ENCODE measurements at regions not wholly inside any gene's neighbourhood (a gene's known extent, or its start where the extent isn't known, plus 50 kb on each side); places are given as distances from the start of the nearest gene placed in this dataset.

- no peak for TF ChIP-seq GATA3 (IDR thresholded peaks at IDR 0.05; ENCODE audit: low read depth, low read length)
- TF ChIP-seq GATA2 (IDR thresholded peaks at IDR 0.05; ENCODE audit: low read depth, low read length) = no peak
Measured at GRCh38 chr3:59528251-59528650, 478.4 kb upstream of the CFAP20DC start.

GRCh38 chr3:59527493-59527892 lies 477.7 kb upstream of the CFAP20DC start:
- no peak for TF ChIP-seq GATA2 (IDR thresholded peaks at IDR 0.05; ENCODE audit: low read depth, low read length)
- no peak for TF ChIP-seq GATA3 (IDR thresholded peaks at IDR 0.05; ENCODE audit: low read depth, low read length)

- no peak for TF ChIP-seq GATA3 (IDR thresholded peaks at IDR 0.05; ENCODE audit: low read depth, low read length)
- no peak for TF ChIP-seq GATA2 (IDR thresholded peaks at IDR 0.05; ENCODE audit: low read depth, low read length)
Measured at GRCh38 chr3:59526999-59527398, 477.2 kb upstream of the CFAP20DC start.

- TF ChIP-seq GATA2 (IDR thresholded peaks at IDR 0.05; ENCODE audit: low read depth, low read length) = no peak
- TF ChIP-seq GATA3 (IDR thresholded peaks at IDR 0.05; ENCODE audit: low read depth, low read length) = no peak
Measured at GRCh38 chr3:59522550-59522949, 472.7 kb upstream of the CFAP20DC start.

- TF ChIP-seq GATA2 (IDR thresholded peaks at IDR 0.05; ENCODE audit: low read depth, low read length) = no peak
- TF ChIP-seq GATA3 (IDR thresholded peaks at IDR 0.05; ENCODE audit: low read depth, low read length) = no peak
Measured at GRCh38 chr3:59519094-59519493, 469.3 kb upstream of the CFAP20DC start.

GRCh38 chr3:59518283-59519055 lies 468.6 kb upstream of the CFAP20DC start:
- TF ChIP-seq GATA2 (IDR thresholded peaks at IDR 0.05; ENCODE audit: low read depth, low read length) (no peak), GATA3 (IDR thresholded peaks at IDR 0.05; ENCODE audit: low read depth, low read length) (no peak)

- no peak for TF ChIP-seq GATA3 (IDR thresholded peaks at IDR 0.05; ENCODE audit: low read depth, low read length)
- no peak for TF ChIP-seq GATA2 (IDR thresholded peaks at IDR 0.05; ENCODE audit: low read depth, low read length)
Measured at GRCh38 chr3:59517388-59517787, 467.6 kb upstream of the CFAP20DC start.

GRCh38 chr3:59515966-59516365 lies 466.1 kb upstream of the CFAP20DC start:
- TF ChIP-seq GATA3 (IDR thresholded peaks at IDR 0.05; ENCODE audit: low read depth, low read length) (no peak), GATA2 (IDR thresholded peaks at IDR 0.05; ENCODE audit: low read depth, low read length) (no peak)

GRCh38 chr3:59514865-59515482 lies 465.1 kb upstream of the CFAP20DC start:
- TF ChIP-seq GATA3 (IDR thresholded peaks at IDR 0.05; ENCODE audit: low read depth, low read length) = no peak
- no peak for TF ChIP-seq GATA2 (IDR thresholded peaks at IDR 0.05; ENCODE audit: low read depth, low read length)

GRCh38 chr3:59513570-59513969 lies 463.7 kb upstream of the CFAP20DC start:
- TF ChIP-seq GATA2 (IDR thresholded peaks at IDR 0.05; ENCODE audit: low read depth, low read length) (no peak), GATA3 (IDR thresholded peaks at IDR 0.05; ENCODE audit: low read depth, low read length) (no peak)

- TF ChIP-seq GATA3 (IDR thresholded peaks at IDR 0.05; ENCODE audit: low read depth, low read length) (no peak), GATA2 (IDR thresholded peaks at IDR 0.05; ENCODE audit: low read depth, low read length) (no peak)
Measured at GRCh38 chr3:59512066-59512465, 462.2 kb upstream of the CFAP20DC start.

GRCh38 chr3:59510576-59510975 lies 460.8 kb upstream of the CFAP20DC start:
- TF ChIP-seq GATA2 (IDR thresholded peaks at IDR 0.05; ENCODE audit: low read depth, low read length) (no peak), GATA3 (IDR thresholded peaks at IDR 0.05; ENCODE audit: low read depth, low read length) (no peak)

- TF ChIP-seq GATA2 (IDR thresholded peaks at IDR 0.05; ENCODE audit: low read depth, low read length) (no peak), GATA3 (IDR thresholded peaks at IDR 0.05; ENCODE audit: low read depth, low read length) (no peak)
Measured at GRCh38 chr3:59508273-59508672, 458.4 kb upstream of the CFAP20DC start.

- no peak for TF ChIP-seq GATA2 (IDR thresholded peaks at IDR 0.05; ENCODE audit: low read depth, low read length)
Measured at GRCh38 chr3:59506191-59506590, 456.4 kb upstream of the CFAP20DC start.

- TF ChIP-seq GATA2 (IDR thresholded peaks at IDR 0.05; ENCODE audit: low read depth, low read length) (no peak), GATA3 (IDR thresholded peaks at IDR 0.05; ENCODE audit: low read depth, low read length) (no peak)
Measured at GRCh38 chr3:59503441-59503840, 453.6 kb upstream of the CFAP20DC start.

All from SH-SY5Y (cell line).